ENCODE measurements at regions not wholly inside any gene's neighbourhood (a gene's known extent, or its start where the extent isn't known, plus 50 kb on each side); places are given as distances from the start of the nearest gene placed in this dataset.

- ChIA-PET RAD21 (ENCODE audit: low non-redundant PET in 1 of 2, low total read pairs in 2 of 2, uncharacterized antibody in 2 of 2, unreplicated experiment in 2 of 2) (interaction anchor here in 1 of 2 experiments (0.6 kb wide), 1 partner anchor 11 kb away, joined by 3 read pairs; no protein-coding TSS in a partner anchor), CTCF (no interaction called here), POLR2A (no interaction called here)
- Histone ChIP-seq H2AFZ (ENCODE audit: low read depth, low read length, poor library complexity, severe bottlenecking) (no peak overlapping the region), H3K9me3 (ENCODE audit: control insufficient read depth in 1 of 2, insufficient read depth in 1 of 2, low read depth in 1 of 2, low read length in 2 of 2) (no peaks in the 10 kb centered on the region), H3K27me3 (ENCODE audit: insufficient read depth, low read length) (no peaks in the 10 kb centered on the region), H3K36me3 (ENCODE audit: control insufficient read depth in 1 of 2, insufficient read depth in 2 of 2, low read length in 2 of 2) (no peaks in the 10 kb centered on the region), H3K79me2 (ENCODE audit: insufficient read depth, low read length) (no peaks in the 10 kb centered on the region), H3K9ac (ENCODE audit: low read length) (no peak overlapping the region), H3K4me2 (ENCODE audit: low read length) (no peak overlapping the region), H3K4me3 (replicated peaks in 1 of 2; ENCODE audit: low read depth in 1 of 2, low read length in 2 of 2) (no peak overlapping the region), H3K27ac (ENCODE audit: low read depth, low read length) (no peak overlapping the region), H3K9me2 (ENCODE audit: insufficient read depth) (no peaks in the 10 kb centered on the region), H4K20me1 (ENCODE audit: insufficient read depth) (no peaks in the 10 kb centered on the region), H3K4me1 (ENCODE audit: control insufficient read depth in 1 of 2, insufficient read depth in 2 of 2, low read length in 2 of 2) (no peaks in the 10 kb centered on the region)
- ATAC-seq: no peak
- BruUV-seq (replicated peaks): no TSS peak
- DNase-seq (ENCODE audit: low read depth, low spot score): no peak
- intact Hi-C loops (cut with micrococcal nuclease): no loop called here
- no peak for TF ChIP-seq SRF (IDR thresholded peaks at IDR 0.05; ENCODE audit: low read depth)
- no peak for TF ChIP-seq ZNF274 (IDR thresholded peaks at IDR 0.05; ENCODE audit: low read depth, low read length)
- no peak for TF ChIP-seq ELF1 (IDR thresholded peaks at IDR 0.05; ENCODE audit: borderline replicate concordance, low read depth)
- no peak for TF ChIP-seq CEBPB (IDR thresholded peaks at IDR 0.05; ENCODE audit: low read depth)
These were observed 132.7 kb upstream of the JAG1 start for GRCh38 chr20:10806539-10806938.

GRCh38 chr20:10807013-10807412 is 133.2 kb upstream of the JAG1 start:
- Histone ChIP-seq H3K4me1 (ENCODE audit: control insufficient read depth in 1 of 2, insufficient read depth in 2 of 2, low read length in 2 of 2) (no peaks in the 10 kb centered on the region), H3K9me3 (ENCODE audit: control insufficient read depth in 1 of 2, insufficient read depth in 1 of 2, low read depth in 1 of 2, low read length in 2 of 2) (no peaks in the 10 kb centered on the region), H3K79me2 (ENCODE audit: insufficient read depth, low read length) (no peaks in the 10 kb centered on the region), H3K27me3 (ENCODE audit: insufficient read depth, low read length) (no peaks in the 10 kb centered on the region), H2AFZ (ENCODE audit: low read depth, low read length, poor library complexity, severe bottlenecking) (no peak overlapping the region), H3K36me3 (ENCODE audit: control insufficient read depth in 1 of 2, insufficient read depth in 2 of 2, low read length in 2 of 2) (no peaks in the 10 kb centered on the region), H3K4me3 (replicated peaks in 1 of 2; ENCODE audit: low read depth in 1 of 2, low read length in 2 of 2) (no peak overlapping the region), H3K9ac (ENCODE audit: low read length) (no peak overlapping the region), H4K20me1 (ENCODE audit: insufficient read depth) (no peaks in the 10 kb centered on the region), H3K27ac (ENCODE audit: low read depth, low read length) (no peak overlapping the region), H3K9me2 (ENCODE audit: insufficient read depth) (no peaks in the 10 kb centered on the region), H3K4me2 (ENCODE audit: low read length) (no peak overlapping the region)
- no TSS peak for BruUV-seq (replicated peaks)
- ChIA-PET CTCF (no interaction called here), POLR2A (no interaction called here), RAD21 (ENCODE audit: low non-redundant PET in 1 of 2, low total read pairs in 2 of 2, uncharacterized antibody in 2 of 2, unreplicated experiment in 2 of 2) (interaction anchor here in 1 of 2 experiments (0.6 kb wide), 1 partner anchor 10 kb away, joined by 3 read pairs; no protein-coding TSS in a partner anchor)
- ATAC-seq (no peak), DNase-seq (ENCODE audit: low read depth, low spot score) (no peak)
- intact Hi-C loops (cut with micrococcal nuclease): no loop called here
- TF ChIP-seq TCF7L2 (IDR thresholded peaks at IDR 0.05; ENCODE audit: borderline replicate concordance, extremely low read depth, insufficient read depth, insufficient read length): no peak
- no peak for TF ChIP-seq ZNF274 (IDR thresholded peaks at IDR 0.05; ENCODE audit: low read depth, low read length)
- no peak for TF ChIP-seq ZBTB33 (IDR thresholded peaks at IDR 0.05; ENCODE audit: extremely low read depth, insufficient replicate concordance, low read length)
- TF ChIP-seq CTCF (IDR thresholded peaks at IDR 0.05 in 2 of 3, conservative IDR thresholded peaks at IDR 0.05 in 1 of 3; ENCODE audit: borderline replicate concordance in 1 of 3, insufficient read depth in 1 of 3, low read depth in 2 of 3, low read length in 2 of 3): no peak
- no peak for TF ChIP-seq SRF (IDR thresholded peaks at IDR 0.05; ENCODE audit: low read depth)
- no peak for TF ChIP-seq RAD21 (IDR thresholded peaks at IDR 0.05; ENCODE audit: low read depth)
- no peak for TF ChIP-seq ZFX (IDR thresholded peaks at IDR 0.05)
- no peak for TF ChIP-seq POLR2AphosphoS5 (IDR thresholded peaks at IDR 0.05; ENCODE audit: low read depth, low read length)
- no peak for TF ChIP-seq SIN3A (IDR thresholded peaks at IDR 0.05; ENCODE audit: low read depth)
- no peak for TF ChIP-seq SP1 (IDR thresholded peaks at IDR 0.05; ENCODE audit: low read depth)
- TF ChIP-seq EGR1 (IDR thresholded peaks at IDR 0.05; ENCODE audit: low read depth): no peak
- TF ChIP-seq CEBPB (IDR thresholded peaks at IDR 0.05; ENCODE audit: low read depth): no peak
